HG02885 (cell line): ENCODE measurements at regions not wholly inside any gene's neighbourhood (a gene's known extent, or its start where the extent isn't known, plus 50 kb on each side); places are given as distances from the start of the nearest gene placed in this dataset.

Experiments used
- ATAC-seq: cut with Tn5 transposase; IDR thresholded peaks from one replicate; pipeline ENCODE4 v1.9.1; 2021; ENCODE audit warnings: mild to moderate bottlenecking; ENCODE audit not compliant: unreplicated experiment, poor library complexity

GRCh38 chr15:36358523-36358922 is 220.9 kb upstream of the CDIN1 start:
- no peak for ATAC-seq

- ATAC-seq: no peak
These were observed 220.1 kb upstream of the CDIN1 start for GRCh38 chr15:36359286-36359685.

GRCh38 chr15:36361351-36361870 is 218.0 kb upstream of the CDIN1 start:
- no peak for ATAC-seq

GRCh38 chr15:36362509-36362915 is 216.9 kb upstream of the CDIN1 start:
- ATAC-seq: no peak

- no peak for ATAC-seq
These were observed 216.1 kb upstream of the CDIN1 start for GRCh38 chr15:36363335-36363734.

GRCh38 chr15:36364377-36364776 is 215.0 kb upstream of the CDIN1 start:
- ATAC-seq: no peak

- ATAC-seq: no peak
These were observed 213.5 kb upstream of the CDIN1 start for GRCh38 chr15:36365963-36366362.

- ATAC-seq: no peak
These were observed 209.2 kb upstream of the CDIN1 start for GRCh38 chr15:36370051-36370730.

GRCh38 chr15:36370731-36371112 is 208.7 kb upstream of the CDIN1 start:
- ATAC-seq: no peak

GRCh38 chr15:36371509-36371908 is 207.9 kb upstream of the CDIN1 start:
- ATAC-seq: no peak

- ATAC-seq: no peak
These were observed 206.5 kb upstream of the CDIN1 start for GRCh38 chr15:36372968-36373367.

GRCh38 chr15:36373550-36373949 is 205.9 kb upstream of the CDIN1 start:
- ATAC-seq: no peak

- ATAC-seq: no peak
These were observed 190.3 kb upstream of the CDIN1 start for GRCh38 chr15:36389107-36389506.

- no peak for ATAC-seq
These were observed 188.9 kb upstream of the CDIN1 start for GRCh38 chr15:36390491-36390890.

GRCh38 chr15:36392676-36393266 is 186.7 kb upstream of the CDIN1 start:
- ATAC-seq: no peak

GRCh38 chr15:36398212-36398611 is 181.2 kb upstream of the CDIN1 start:
- no peak for ATAC-seq

- no peak for ATAC-seq
These were observed 180.2 kb upstream of the CDIN1 start for GRCh38 chr15:36399276-36399675.

GRCh38 chr15:36400936-36401585 is 178.4 kb upstream of the CDIN1 start:
- ATAC-seq: no peak

- ATAC-seq: no peak
These were observed 177.8 kb upstream of the CDIN1 start for GRCh38 chr15:36401586-36401966.

- ATAC-seq: no peak
These were observed 176.1 kb upstream of the CDIN1 start for GRCh38 chr15:36403351-36403750.

- no peak for ATAC-seq
These were observed 173.1 kb upstream of the CDIN1 start for GRCh38 chr15:36406366-36406765.

- ATAC-seq: no peak
These were observed 172.5 kb upstream of the CDIN1 start for GRCh38 chr15:36406911-36407310.
